OCI-LY1 (cell line): ENCODE measurements at regions not wholly inside any gene's neighbourhood (a gene's known extent, or its start where the extent isn't known, plus 50 kb on each side); places are given as distances from the start of the nearest gene placed in this dataset.

ENCODE experiments used
- H2AFZ ChIP-seq: fragments of 200-600 bp; sonication (generic), shearing (Covaris generic); 2 replicates; pipeline ENCODE4 v1.6.0; 2014; ENCODE audit warnings: antibody characterized with exemption, mild to moderate bottlenecking, low read length
- H3F3A ChIP-seq: fragments of 200-600 bp; sonication (generic), shearing (Covaris generic); 2 replicates; pipeline ENCODE4 v1.6.0; 2014; ENCODE audit warnings: mild to moderate bottlenecking, antibody characterized with exemption, low read length, moderate library complexity; ENCODE audit not compliant: insufficient read depth
- H3K27ac ChIP-seq: fragments of 200-600 bp; sonication (generic); 2 replicates; pipeline ENCODE4 v1.5.1; 2014; ENCODE audit warnings: low read length, mixed run types, mild to moderate bottlenecking, low read depth; ENCODE audit not compliant: poor library complexity, severe bottlenecking
- H3K27me3 ChIP-seq: fragments of 200-600 bp; sonication (generic); 2 replicates; pipeline ENCODE4 v1.6.0; 2014; ENCODE audit warnings: antibody characterized with exemption, mild to moderate bottlenecking, low read length, moderate library complexity; ENCODE audit not compliant: insufficient read depth
- H3K36me3 ChIP-seq: fragments of 200-600 bp; sonication (generic); 2 replicates; pipeline ENCODE4 v1.6.1; 2014; ENCODE audit warnings: mild to moderate bottlenecking, antibody characterized with exemption, low read length, moderate library complexity, mixed read lengths; ENCODE audit not compliant: insufficient read depth
- H3K4me1 ChIP-seq: fragments of 200-600 bp; sonication (generic); 2 replicates; pipeline ENCODE4 v1.5.1; 2014; ENCODE audit warnings: mild to moderate bottlenecking, low read length, moderate library complexity; ENCODE audit not compliant: insufficient read depth, severe bottlenecking
- H3K4me2 ChIP-seq: fragments of 200-600 bp; sonication (generic), shearing (Covaris generic); 2 replicates; pipeline ENCODE4 v1.6.1; 2014; ENCODE audit warnings: low read length
- H3K4me3 ChIP-seq: fragments of 200-600 bp; sonication (generic); 2 replicates; pipeline ENCODE4 v1.5.1; 2014; ENCODE audit warnings: low read length, low read depth, mild to moderate bottlenecking, mixed read lengths; ENCODE audit not compliant: poor library complexity, severe bottlenecking
- H3K79me2 ChIP-seq: fragments of 200-600 bp; shearing (Covaris generic); 2 replicates; pipeline ENCODE4 v1.6.1; 2016; ENCODE audit warnings: mixed run types, low read length, mixed read lengths; ENCODE audit not compliant: insufficient read depth
- H3K9ac ChIP-seq: fragments of 200-600 bp; sonication (generic), shearing (Covaris generic); 2 replicates; pipeline ENCODE4 v1.6.1; 2014; ENCODE audit warnings: mild to moderate bottlenecking, low read length, mixed read lengths
- H3K9me2 ChIP-seq: fragments of 200-600 bp; sonication (generic), shearing (Covaris generic); 2 replicates; pipeline ENCODE4 v1.6.1; 2014; ENCODE audit warnings: low read depth, mild to moderate bottlenecking, low read length, mixed read lengths
- H3K9me3 ChIP-seq: fragments of 200-600 bp; shearing (Covaris generic); 2 replicates; pipeline ENCODE4 v1.6.1; 2014; ENCODE audit warnings: low read length, mixed read lengths
- H4K20me1 ChIP-seq: fragments of 200-600 bp; sonication (generic), shearing (Covaris generic); 2 replicates; pipeline ENCODE4 v1.6.0; 2016; ENCODE audit warnings: mild to moderate bottlenecking, low read length; ENCODE audit not compliant: insufficient read depth
- CTCF ChIP-seq: fragments of 200-600 bp; sonication (generic), shearing (Covaris generic); IDR thresholded peaks from 2 replicates; pipeline ENCODE4 v1.5.1; 2017; ENCODE audit warnings: mild to moderate bottlenecking, antibody characterized with exemption, low read length, moderate library complexity, mixed read lengths
- EZH2 ChIP-seq: fragments of 200-600 bp; sonication (generic), shearing (Covaris generic); IDR thresholded peaks from 2 replicates; pipeline ENCODE4 v1.8.0; 2017; ENCODE audit warnings: borderline replicate concordance, mixed run types, mild to moderate bottlenecking, antibody characterized with exemption, low read length, moderate library complexity, mixed read lengths

GRCh38 chr1:13878021-13878420 lies 178.0 kb downstream of the PRDM2 start:
- Histone ChIP-seq H3K27me3 (no peaks in the 10 kb centered on the region), H3F3A (no peaks in the 10 kb centered on the region), H3K4me1 (no peaks in the 10 kb centered on the region), H3K27ac (no peak overlapping the region), H3K9ac (no peak overlapping the region), H3K36me3 (no peaks in the 10 kb centered on the region), H2AFZ (no peak overlapping the region), H3K4me2 (no peak overlapping the region), H3K9me3 (no peaks in the 10 kb centered on the region), H4K20me1 (no peaks in the 10 kb centered on the region), H3K9me2 (no peaks in the 10 kb centered on the region), H3K4me3 (no peak overlapping the region), H3K79me2 (no peaks in the 10 kb centered on the region)
- TF ChIP-seq CTCF, result no peak
- TF ChIP-seq EZH2, result no peak

GRCh38 chr1:13878451-13878850 lies 178.5 kb downstream of the PRDM2 start:
- Histone ChIP-seq H3K36me3 (no peaks in the 10 kb centered on the region), H3K9ac (no peak overlapping the region), H3K27me3 (no peaks in the 10 kb centered on the region), H3K9me3 (no peaks in the 10 kb centered on the region), H3K4me1 (no peaks in the 10 kb centered on the region), H3K27ac (no peak overlapping the region), H3K79me2 (no peaks in the 10 kb centered on the region), H3F3A (no peaks in the 10 kb centered on the region), H4K20me1 (no peaks in the 10 kb centered on the region), H3K4me2 (no peak overlapping the region), H2AFZ (no peak overlapping the region), H3K9me2 (no peaks in the 10 kb centered on the region), H3K4me3 (no peak overlapping the region)
- no peak for TF ChIP-seq EZH2
- TF ChIP-seq CTCF, result no peak

- H3F3A ChIP-seq, result no peaks in the 10 kb centered on the region
- no peaks in the 10 kb centered on the region for H3K79me2 ChIP-seq
- no peaks in the 10 kb centered on the region for H3K36me3 ChIP-seq
- no peaks in the 10 kb centered on the region for H3K27me3 ChIP-seq
- H4K20me1 ChIP-seq, result no peaks in the 10 kb centered on the region
- H2AFZ ChIP-seq, result no peak overlapping the region
- no peak overlapping the region for H3K27ac ChIP-seq
- TF ChIP-seq CTCF (no peak), EZH2 (no peak)
- no peaks in the 10 kb centered on the region for H3K9me2 ChIP-seq
- H3K4me3 ChIP-seq, result no peak overlapping the region
- no peak overlapping the region for H3K9ac ChIP-seq
- no peak overlapping the region for H3K4me2 ChIP-seq
- no peaks in the 10 kb centered on the region for H3K4me1 ChIP-seq
- H3K9me3 ChIP-seq, result no peaks in the 10 kb centered on the region
Observed at GRCh38 chr1:13881385-13882088, 181.5 kb downstream of the PRDM2 start.
